HepG2 (cell line): ENCODE measurements at regions not wholly inside any gene's neighbourhood (a gene's known extent, or its start where the extent isn't known, plus 50 kb on each side); places are given as distances from the start of the nearest gene placed in this dataset.

Source experiments
- ATAC-seq: fragments of 200-7000 bp; cut with Tn5 transposase; 3 replicates; pipeline ENCODE4 v1.9.1; 2020; ENCODE audit warnings: mild to moderate bottlenecking, moderate library complexity
- BruUV-seq: library from RNA; stranded (reverse); fragments of 400-500 nt; replicated peaks from 2 replicates; lab custom pipeline; 2021; lab: Mats Ljungman, UMichigan
- CTCF ChIA-PET: fragments of 300-600 bp; formaldehyde crosslinking; extraction: SDS; loops from one replicate; lab custom pipeline; 2021; ENCODE audit warnings: low total read pairs, inconsistent platforms, low intra/inter-chr PET ratio; lab: Yijun Ruan, JAX
- POLR2A ChIA-PET: fragments of 350-600 bp; sonication (Branson Sonifier 250); formaldehyde crosslinking; loops from one replicate; lab custom pipeline; 2020; ENCODE audit warnings: antibody characterized with exemption, inconsistent platforms; lab: Yijun Ruan, JAX
- DNase-seq: peaks from one replicate; pipeline ENCODE4 v3.0.0-alpha.2; 2015; ENCODE audit warnings: low spot score
- FAIRE-seq: peaks from 3 replicates; lab custom pipeline; 2011; peaks lifted over from hg19 to GRCh38; lab: Jason Lieb, UNC
- H2AFZ ChIP-seq: one replicate; pipeline ENCODE4 v1.6.1; 2011; ENCODE audit warnings: low read length, inconsistent platforms
- H3K27ac ChIP-seq: fragments of 300-600 bp; 3 replicates; pipeline ENCODE4 v1.8.0; 2011; ENCODE audit warnings: mixed run types, mild to moderate bottlenecking, mixed read lengths, low read length, inconsistent platforms; ENCODE audit not compliant: insufficient read depth; ENCODE audit errors: extremely low read length
- H3K27me3 ChIP-seq, 2 experiments: fragments of 200-600 bp in 1 of 2; 2 replicates in 1 of 2; 3 replicates in 1 of 2; pipeline versions ENCODE4 v1.6.0 to v1.8.0; 2011; ENCODE audit warnings: low read length in 2 of 2, mild to moderate bottlenecking in 2 of 2, moderate library complexity in 2 of 2, inconsistent platforms in 1 of 2; ENCODE audit not compliant: insufficient read depth in 2 of 2, control insufficient read depth in 1 of 2
- H3K36me3 ChIP-seq, 2 experiments: fragments of 200-600 bp in 1 of 2; replicated peaks in 1 of 2; 2 replicates in 1 of 2; 3 replicates in 1 of 2; pipeline versions ENCODE4 v1.5.1 to v1.8.0; 2011; ENCODE audit warnings: low read length in 2 of 2, inconsistent platforms in 1 of 2; ENCODE audit not compliant: insufficient read depth in 2 of 2, control insufficient read depth in 1 of 2
- H3K4me1 ChIP-seq: 2 replicates; pipeline ENCODE4 v1.5.1; 2012; ENCODE audit warnings: low read length, inconsistent platforms; ENCODE audit not compliant: insufficient read depth
- H3K4me2 ChIP-seq: 2 replicates; pipeline ENCODE4 v1.6.0; 2011; ENCODE audit warnings: low read depth, low read length, inconsistent platforms
- H3K4me3 ChIP-seq, 3 experiments: fragments of 200-600 bp in 1 of 3; sonication (generic), shearing (Covaris generic) in 1 of 3; replicated peaks in 1 of 3; 2 replicates each; pipeline ENCODE4 v1.5.1; 2011 to 2016; ENCODE audit warnings: low read length in 3 of 3, inconsistent platforms in 2 of 3, low read depth in 2 of 3, mild to moderate bottlenecking in 2 of 3, control low read depth in 1 of 3, mixed read lengths in 1 of 3; ENCODE audit not compliant: insufficient read depth in 1 of 3
- H3K79me2 ChIP-seq: one replicate; pipeline ENCODE4 v1.6.1; 2011; ENCODE audit warnings: low read length, inconsistent platforms; ENCODE audit not compliant: insufficient read depth
- H3K9ac ChIP-seq: 2 replicates; pipeline ENCODE4 v1.6.0; 2011; ENCODE audit warnings: mild to moderate bottlenecking, low read depth, low read length, inconsistent platforms; ENCODE audit not compliant: insufficient read depth
- H3K9me3 ChIP-seq: 2 replicates; pipeline ENCODE4 v1.5.1; 2012; ENCODE audit warnings: mild to moderate bottlenecking, low read length
- H4K20me1 ChIP-seq: 2 replicates; pipeline ENCODE4 v1.6.0; 2011; ENCODE audit warnings: inconsistent platforms, mild to moderate bottlenecking, low read length, moderate library complexity; ENCODE audit not compliant: insufficient read depth
- HMGA1 ChIP-seq: sonication (generic); formaldehyde crosslinking; conservative IDR thresholded peaks from 2 replicates; pipeline ENCODE4 v1.4.0; 2020; ENCODE audit warnings: missing genetic modification reagents
- IRX3 ChIP-seq: sonication (generic); formaldehyde crosslinking; IDR thresholded peaks from 2 replicates; pipeline ENCODE4 v1.8.1; 2023; ENCODE audit warnings: mild to moderate bottlenecking, low read depth, missing genetic modification reagents, borderline replicate concordance
- MAFG ChIP-seq: sonication (generic); formaldehyde crosslinking; IDR thresholded peaks from 2 replicates; pipeline ENCODE4 v1.5.1; 2020; ENCODE audit warnings: mild to moderate bottlenecking, missing genetic modification reagents
- NCOR1 ChIP-seq: fragments of 200-600 bp; sonication (generic); IDR thresholded peaks from 2 replicates; pipeline ENCODE4 v1.7.0; 2017; ENCODE audit warnings: antibody characterized with exemption, low read length, borderline replicate concordance
- POGZ ChIP-seq: sonication (generic); formaldehyde crosslinking; IDR thresholded peaks from 2 replicates; pipeline ENCODE4 v1.4.0; 2020; ENCODE audit warnings: mild to moderate bottlenecking, missing genetic modification reagents
- PTBP1 ChIP-seq: fragments of 200-400 bp; formaldehyde crosslinking; IDR thresholded peaks from 2 replicates; pipeline ENCODE4 v1.6.1; 2018; ENCODE audit warnings: low read length, low read depth; ENCODE audit not compliant: poor library complexity, severe bottlenecking
- TOE1 ChIP-seq: sonication (generic); formaldehyde crosslinking; IDR thresholded peaks from 2 replicates; pipeline ENCODE4 v1.4.0; 2020; ENCODE audit warnings: mild to moderate bottlenecking, missing genetic modification reagents
- YY1 ChIP-seq: IDR thresholded peaks from 2 replicates; pipeline ENCODE4 v1.6.1; 2011; ENCODE audit warnings: low read length, low read depth, moderate library complexity, mild to moderate bottlenecking; ENCODE audit not compliant: insufficient read depth, insufficient replicate concordance
- ZBTB8A ChIP-seq: sonication (generic); formaldehyde crosslinking; IDR thresholded peaks from 2 replicates; pipeline ENCODE4 v1.4.0; 2020; ENCODE audit warnings: mild to moderate bottlenecking, low read depth, missing genetic modification reagents, borderline replicate concordance
- ZMYM3 ChIP-seq: sonication (generic); formaldehyde crosslinking; IDR thresholded peaks from 2 replicates; pipeline ENCODE4 v1.5.1; 2020; ENCODE audit warnings: mild to moderate bottlenecking, missing genetic modification reagents
- ZNF335 ChIP-seq: sonication (generic); formaldehyde crosslinking; IDR thresholded peaks from 2 replicates; pipeline ENCODE4 v1.4.0; 2020; ENCODE audit warnings: missing genetic modification reagents
- ZNF354B ChIP-seq: sonication (generic); formaldehyde crosslinking; IDR thresholded peaks from 2 replicates; pipeline ENCODE4 v1.8.0; 2022; ENCODE audit warnings: mild to moderate bottlenecking, missing genetic modification reagents
- ZNF678 ChIP-seq: sonication (generic); formaldehyde crosslinking; IDR thresholded peaks from 2 replicates; pipeline ENCODE4 v1.4.0; 2020; ENCODE audit warnings: mild to moderate bottlenecking, missing genetic modification reagents
- ZNF782 ChIP-seq: sonication (generic); formaldehyde crosslinking; IDR thresholded peaks from 2 replicates; pipeline ENCODE4 v1.4.0; 2020; ENCODE audit warnings: missing genetic modification reagents, mild to moderate bottlenecking, borderline replicate concordance
- ZNF790 ChIP-seq: sonication (generic); formaldehyde crosslinking; IDR thresholded peaks from 2 replicates; pipeline ENCODE4 v1.8.0; 2022; ENCODE audit warnings: missing genetic modification reagents, mild to moderate bottlenecking, borderline replicate concordance
- ZNF816 ChIP-seq: sonication (generic); formaldehyde crosslinking; IDR thresholded peaks from 2 replicates; pipeline ENCODE4 v1.8.0; 2022; ENCODE audit warnings: missing genetic modification reagents, mild to moderate bottlenecking, borderline replicate concordance
- ZNF891 ChIP-seq: sonication (generic); formaldehyde crosslinking; IDR thresholded peaks from 2 replicates; pipeline ENCODE4 v1.5.0; 2020; ENCODE audit warnings: mild to moderate bottlenecking, missing genetic modification reagents
- WGBS: methylation state at CpG from one replicate; pipeline ENCODE4 v1.1.6; 2017; ENCODE audit warnings: low lambda C conversion rate; 5-methylcytosine and 5-hydroxymethylcytosine counted together
- in situ Hi-C: cut with HindIII; loops from 2 replicates; pipeline ENCODE4 v1.10.0; 2017; ENCODE audit warnings: low pct_unique_long_range_greater_than_20kb; ENCODE audit not compliant: extremely low pct_ligation_motif_present
- intact Hi-C: fragments of 100-400 bp; cut with micrococcal nuclease; formaldehyde crosslinking; loops from one replicate; pipeline ENCODE4 v1.10.0; 2022; ENCODE audit not compliant: unreplicated experiment
- TF ChIP-seq, protein P1 (sequence below): sonication (generic); formaldehyde crosslinking; IDR thresholded peaks from 2 replicates; pipeline ENCODE4 v1.4.0; 2020; ENCODE audit warnings: missing genetic modification reagents, low read depth, mild to moderate bottlenecking, borderline replicate concordance
- TF ChIP-seq, protein P2 (sequence below): sonication (generic); formaldehyde crosslinking; IDR thresholded peaks from 2 replicates; pipeline ENCODE4 v1.4.0; 2020; ENCODE audit warnings: mild to moderate bottlenecking, missing genetic modification reagents

DNA sequence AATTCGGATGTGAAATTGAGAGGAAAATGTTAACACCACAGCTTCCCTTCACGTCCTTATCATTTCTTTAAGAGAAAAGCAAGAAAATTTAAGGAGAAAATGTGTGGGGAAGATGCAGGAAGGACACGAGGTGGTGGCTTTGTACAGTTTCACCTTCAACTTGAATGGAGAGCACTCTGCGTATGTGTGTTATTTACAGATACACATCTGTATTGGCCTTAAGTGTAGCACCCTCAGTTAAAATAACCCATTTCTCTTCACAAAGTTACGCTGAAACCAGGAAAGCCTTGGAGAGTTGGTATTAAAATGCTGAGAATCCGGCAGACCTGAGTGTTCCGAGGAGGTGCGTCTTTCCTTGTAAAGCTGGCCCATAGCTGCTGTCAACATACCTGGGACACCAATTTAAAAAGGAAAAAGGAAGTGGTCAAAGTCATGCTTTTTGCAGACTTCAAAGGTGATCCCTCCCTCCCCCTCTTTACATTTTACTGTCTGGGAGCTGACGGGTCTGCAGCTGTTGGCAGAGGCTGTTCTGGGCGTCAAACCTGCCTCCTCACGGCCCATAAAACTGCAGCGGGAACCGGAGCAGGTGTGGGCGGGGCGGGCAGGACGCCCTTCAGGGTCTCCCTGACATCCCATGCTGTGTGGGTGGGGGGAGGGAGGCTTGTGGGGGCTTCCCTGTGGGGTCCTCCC lies 61.3 kb upstream of the TBXT start (continued):
- TF ChIP-seq ZNF354B (CRISPR knock-in tag) (no peak), ZNF816 (CRISPR knock-in tag) (no peak), IRX3 (CRISPR knock-in tag) (no peak), ZMYM3 (CRISPR knock-in tag) (no peak), POGZ (CRISPR knock-in tag) (no peak)
- TF ChIP-seq, protein P1, sequence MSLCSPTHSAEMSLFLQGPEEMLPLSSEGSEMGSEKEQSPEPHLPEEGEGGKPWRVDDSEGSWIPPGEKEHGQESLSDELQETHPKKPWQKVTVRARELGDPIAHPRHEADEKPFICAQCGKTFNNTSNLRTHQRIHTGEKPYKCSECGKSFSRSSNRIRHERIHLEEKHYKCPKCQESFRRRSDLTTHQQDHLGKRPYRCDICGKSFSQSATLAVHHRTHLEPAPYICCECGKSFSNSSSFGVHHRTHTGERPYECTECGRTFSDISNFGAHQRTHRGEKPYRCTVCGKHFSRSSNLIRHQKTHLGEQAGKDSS = no peak

DNA sequence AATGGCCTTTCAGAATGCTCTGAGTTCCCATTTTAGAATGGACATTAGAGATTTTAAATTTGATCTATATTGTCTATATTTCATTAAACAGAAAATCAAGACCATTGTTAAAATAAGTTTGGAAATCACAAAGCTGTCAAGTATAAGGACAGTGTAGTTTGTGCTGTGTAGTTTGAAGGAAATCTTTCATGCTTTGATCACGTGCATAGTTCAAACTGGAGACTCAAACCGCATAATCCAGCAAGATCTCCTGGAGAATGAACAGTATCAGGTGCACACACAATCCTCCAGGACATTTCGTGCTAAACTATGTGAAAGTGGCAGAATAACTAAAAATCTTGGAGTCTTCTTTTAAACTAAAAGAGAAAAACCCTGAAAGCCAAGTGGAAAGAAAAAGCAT lies 60.8 kb upstream of the TBXT start:
- BruUV-seq = no TSS peak
- FAIRE-seq = no peak
- Histone ChIP-seq H3K36me3 (no peaks in the 10 kb centered on the region), H3K9me3 (no peaks in the 10 kb centered on the region), H3K4me1 (no peaks in the 10 kb centered on the region), H2AFZ (no peak overlapping the region), H3K79me2 (no peaks in the 10 kb centered on the region), H3K4me3 (no peak overlapping the region), H3K27ac (no peak overlapping the region), H4K20me1 (no peaks in the 10 kb centered on the region), H3K9ac (no peak overlapping the region), H3K4me2 (no peak overlapping the region), H3K27me3 (peaks cover 8 to 52% of the 10 kb centered on the region in 2 experiments; a peak in 3 of 5 replicates)
- ChIA-PET CTCF (no interaction called here), POLR2A (no interaction called here)
- intact Hi-C loops = no loop called here
- ATAC-seq = no peak
- 4% methylated on average over 3 of the region's 3 CpGs for WGBS
- DNase-seq = no peak
- in situ Hi-C loops = no loop called here
- no peak for TF ChIP-seq TOE1 (CRISPR knock-in tag)
- no peak for TF ChIP-seq ZNF782
- TF ChIP-seq ZNF790 (CRISPR knock-in tag) = no peak
- TF ChIP-seq ZNF891 (CRISPR knock-in tag) = no peak
- TF ChIP-seq ZNF335 (CRISPR knock-in tag) = no peak
- TF ChIP-seq HMGA1 = no peak
- TF ChIP-seq ZBTB8A = no peak
- no peak for TF ChIP-seq MAFG
- no peak for TF ChIP-seq NCOR1
- TF ChIP-seq, protein P2, sequence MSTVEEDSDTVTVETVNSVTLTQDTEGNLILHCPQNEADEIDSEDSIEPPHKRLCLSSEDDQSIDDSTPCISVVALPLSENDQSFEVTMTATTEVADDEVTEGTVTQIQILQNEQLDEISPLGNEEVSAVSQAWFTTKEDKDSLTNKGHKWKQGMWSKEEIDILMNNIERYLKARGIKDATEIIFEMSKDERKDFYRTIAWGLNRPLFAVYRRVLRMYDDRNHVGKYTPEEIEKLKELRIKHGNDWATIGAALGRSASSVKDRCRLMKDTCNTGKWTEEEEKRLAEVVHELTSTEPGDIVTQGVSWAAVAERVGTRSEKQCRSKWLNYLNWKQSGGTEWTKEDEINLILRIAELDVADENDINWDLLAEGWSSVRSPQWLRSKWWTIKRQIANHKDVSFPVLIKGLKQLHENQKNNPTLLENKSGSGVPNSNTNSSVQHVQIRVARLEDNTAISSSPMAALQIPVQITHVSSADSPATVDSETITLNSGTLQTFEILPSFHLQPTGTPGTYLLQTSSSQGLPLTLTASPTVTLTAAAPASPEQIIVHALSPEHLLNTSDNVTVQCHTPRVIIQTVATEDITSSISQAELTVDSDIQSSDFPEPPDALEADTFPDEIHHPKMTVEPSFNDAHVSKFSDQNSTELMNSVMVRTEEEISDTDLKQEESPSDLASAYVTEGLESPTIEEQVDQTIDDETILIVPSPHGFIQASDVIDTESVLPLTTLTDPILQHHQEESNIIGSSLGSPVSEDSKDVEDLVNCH (CRISPR knock-in tag) = no peak
- TF ChIP-seq YY1 = no peak
- no peak for TF ChIP-seq PTBP1
- TF ChIP-seq ZNF678 (CRISPR knock-in tag) = no peak
